ENCODE measurements at regions not wholly inside any gene's neighbourhood (a gene's known extent, or its start where the extent isn't known, plus 50 kb on each side); places are given as distances from the start of the nearest gene placed in this dataset.

DNA sequence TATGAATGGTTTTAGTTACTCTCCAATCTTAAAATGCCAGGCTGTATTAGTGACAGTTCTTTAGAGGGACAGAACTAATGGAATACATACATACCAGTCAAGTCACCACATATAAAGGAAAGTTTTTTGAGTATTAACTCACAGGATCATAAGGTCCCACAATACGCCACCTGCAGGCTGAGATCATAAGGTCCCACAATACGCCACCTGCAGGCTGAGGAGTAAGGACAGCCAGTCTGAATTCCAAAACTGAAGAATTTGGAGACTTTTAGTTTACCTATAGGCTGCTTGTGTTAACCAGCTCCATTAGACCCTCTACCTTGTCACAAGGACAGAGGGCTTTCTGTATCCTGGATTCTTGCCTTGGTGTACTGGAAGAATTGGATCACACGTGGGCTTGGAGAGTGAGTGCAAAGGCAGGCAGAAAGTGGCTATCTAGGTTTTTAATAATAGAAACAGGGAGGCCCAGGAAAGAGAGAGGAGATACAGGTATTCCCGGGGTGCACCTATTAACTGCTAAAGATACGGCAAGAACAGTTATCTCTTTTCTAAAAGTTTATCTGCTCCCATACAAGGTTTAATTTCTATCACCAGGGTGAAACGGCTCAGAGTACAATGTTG, 234.9 kb upstream of the CYRIA start:
- DNase-seq (ENCODE audit: low read depth), result no peak

DNA sequence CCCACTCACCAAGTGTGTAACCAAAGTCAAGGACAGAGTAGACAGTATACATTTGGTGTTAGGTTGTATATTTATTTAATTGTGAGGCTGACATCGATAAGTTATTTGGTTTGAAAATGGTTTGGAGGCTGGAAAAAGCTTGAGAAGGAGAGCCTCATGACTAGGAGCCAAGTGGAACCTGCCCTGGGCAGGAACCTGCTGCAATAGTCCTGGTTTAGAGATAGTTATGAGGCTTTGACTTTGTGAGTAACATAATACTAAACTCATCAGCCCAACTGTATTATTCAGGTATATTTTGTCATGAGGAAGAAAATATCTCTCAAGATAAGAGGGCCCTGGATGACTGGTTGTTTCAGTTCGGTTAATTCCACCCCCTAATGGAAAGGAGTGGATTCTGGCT, 234.3 kb upstream of the CYRIA start:
- DNase-seq (ENCODE audit: low read depth), result no peak

DNA sequence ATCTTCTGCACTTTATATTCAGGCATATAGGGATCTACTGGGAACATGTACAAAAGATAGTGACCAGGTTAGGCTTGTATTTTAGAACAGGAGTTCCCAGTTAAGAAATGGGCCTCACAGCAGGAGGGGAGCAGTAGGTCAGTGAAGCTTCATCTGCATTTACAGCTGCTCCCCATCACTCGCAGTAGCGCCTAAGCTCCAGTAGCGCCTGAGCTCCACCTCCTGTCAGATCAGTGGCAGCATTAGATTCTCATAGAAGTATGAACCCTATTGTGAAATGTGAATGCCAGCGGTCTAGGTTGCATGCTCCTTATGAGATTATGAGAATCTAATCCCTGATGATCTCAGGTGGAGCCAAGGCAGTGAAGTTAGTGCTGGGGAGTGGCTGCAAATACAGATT, 224.4 kb upstream of the CYRIA start:
- no peak for DNase-seq (ENCODE audit: low read depth)

DNA sequence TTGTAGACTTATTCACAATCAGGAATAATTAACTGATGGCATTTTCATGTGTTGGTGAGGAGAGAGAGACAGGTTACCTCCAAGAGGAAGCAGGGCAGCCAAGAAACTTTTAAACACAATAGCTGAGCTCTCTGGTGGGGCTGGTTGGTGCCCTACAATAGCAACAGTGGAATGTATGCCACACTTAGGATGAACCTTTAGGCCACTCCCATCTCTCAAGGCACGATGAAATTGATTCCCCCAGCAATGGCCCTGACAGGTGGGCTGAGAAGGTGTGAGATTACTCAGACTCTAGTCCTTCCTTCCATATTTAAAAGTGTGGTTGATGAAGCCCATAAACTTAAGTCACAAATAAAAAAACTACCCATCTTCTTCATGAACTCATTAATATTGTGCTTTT, 219.4 kb upstream of the CYRIA start:
- no peak for DNase-seq (ENCODE audit: low read depth)

DNA sequence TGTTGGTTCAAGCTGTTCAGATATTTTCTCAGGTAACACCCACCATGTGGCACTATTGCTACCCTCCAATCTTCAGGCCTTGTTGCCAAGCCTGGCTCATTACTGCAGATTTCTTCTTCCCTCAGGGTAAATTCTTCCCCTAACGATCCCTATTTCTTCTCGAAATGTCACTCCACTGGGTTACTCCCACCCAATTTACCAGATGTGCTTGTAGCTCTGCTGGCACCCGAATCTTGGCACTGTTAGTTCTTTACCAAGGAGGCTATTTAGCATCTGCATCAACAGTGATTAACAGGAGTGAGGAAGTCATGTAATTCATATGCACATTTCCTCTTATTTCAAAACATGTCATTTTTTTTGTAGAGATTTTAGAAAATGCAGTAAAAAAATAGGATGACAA, 217.1 kb upstream of the CYRIA start:
- DNase-seq (ENCODE audit: low read depth), result no peak

DNA sequence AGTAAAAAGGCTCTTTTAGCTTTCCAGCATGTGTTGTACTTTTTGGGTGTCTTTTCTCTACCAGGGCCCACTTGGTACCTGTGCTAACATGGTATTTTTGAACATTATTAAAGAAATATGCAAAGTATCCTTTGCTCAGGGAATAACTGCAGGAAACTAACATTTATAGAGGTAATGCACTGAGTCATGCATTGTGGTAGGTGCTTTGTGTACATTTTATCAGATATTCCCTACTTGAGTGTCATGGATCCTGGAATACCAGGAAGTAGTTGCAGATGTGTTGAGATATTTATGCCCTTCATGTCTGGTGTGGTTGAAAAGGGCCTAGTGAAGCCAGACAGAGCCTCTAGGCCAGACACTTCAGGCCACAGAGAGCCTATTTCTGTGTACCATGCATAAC, 215.5 kb upstream of the CYRIA start:
- DNase-seq (ENCODE audit: low read depth), result no peak

DNA sequence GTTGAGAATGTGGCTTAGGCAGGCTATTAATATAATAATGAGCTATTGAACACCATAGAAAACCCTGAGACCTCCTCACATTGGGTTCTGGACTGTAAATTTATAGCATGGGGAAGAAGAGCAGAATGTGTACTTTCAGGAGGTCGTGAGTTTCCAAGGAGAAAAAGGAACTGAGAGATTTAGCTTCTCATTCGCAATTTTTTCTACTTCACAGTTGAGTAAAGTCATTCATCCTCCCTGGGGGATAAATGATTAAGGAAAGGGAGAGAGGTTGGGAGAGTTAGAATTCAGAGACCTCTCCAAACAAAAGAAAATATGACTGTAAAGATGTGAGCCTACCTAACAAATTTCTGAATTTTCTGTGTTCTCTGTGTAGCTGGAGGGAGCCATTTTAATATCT, 205.8 kb upstream of the CYRIA start:
- no peak for DNase-seq (ENCODE audit: low read depth)

DNA sequence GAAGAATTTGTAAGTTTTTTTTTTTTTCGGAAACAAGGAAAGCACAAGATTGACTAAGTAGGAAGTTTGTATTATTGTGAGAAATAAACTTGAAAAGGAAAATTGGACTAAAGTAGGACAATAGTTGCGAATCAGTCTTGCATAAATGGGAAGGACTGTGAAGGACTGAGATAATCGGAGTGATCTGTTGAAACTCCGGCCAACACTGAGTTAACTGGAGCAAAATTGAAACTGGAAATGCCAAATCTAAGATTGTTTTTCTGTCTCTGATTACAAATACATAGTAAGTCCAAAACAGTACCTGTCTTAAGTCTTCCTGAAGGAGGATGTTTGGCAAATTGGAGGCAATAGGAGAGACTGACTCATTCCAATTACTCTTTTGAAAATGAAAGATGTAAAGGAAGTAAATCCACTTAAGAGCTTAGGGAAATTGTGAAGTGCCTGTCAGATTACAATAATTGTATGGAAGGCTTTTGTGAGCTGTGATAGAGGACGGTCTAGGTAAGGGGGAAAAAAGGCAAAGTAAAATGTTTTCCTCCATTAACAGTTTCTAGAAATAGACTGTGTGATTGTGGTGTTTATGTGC, 204.9 kb upstream of the CYRIA start:
- DNase-seq (ENCODE audit: low read depth), result no peak

DNA sequence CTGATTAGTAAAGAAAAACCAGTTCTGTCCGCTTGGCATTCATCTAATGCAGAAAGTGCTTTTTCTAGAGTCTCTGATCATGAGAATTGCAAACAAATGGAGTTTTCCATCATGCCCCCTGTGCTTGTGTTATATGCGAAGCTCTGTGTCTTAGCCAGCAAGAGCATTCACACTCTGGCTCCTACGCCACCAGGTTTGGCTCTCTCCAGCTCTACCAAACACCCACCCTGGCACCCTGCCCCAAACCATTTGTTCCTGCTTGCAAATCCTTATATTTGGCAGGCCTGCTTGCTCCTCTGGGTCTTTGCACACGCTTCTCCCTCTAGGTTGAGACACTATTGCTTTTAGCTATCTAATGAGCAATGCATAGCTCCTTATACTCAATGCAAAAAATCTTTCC, 204.1 kb upstream of the CYRIA start:
- no peak for DNase-seq (ENCODE audit: low read depth)

DNA sequence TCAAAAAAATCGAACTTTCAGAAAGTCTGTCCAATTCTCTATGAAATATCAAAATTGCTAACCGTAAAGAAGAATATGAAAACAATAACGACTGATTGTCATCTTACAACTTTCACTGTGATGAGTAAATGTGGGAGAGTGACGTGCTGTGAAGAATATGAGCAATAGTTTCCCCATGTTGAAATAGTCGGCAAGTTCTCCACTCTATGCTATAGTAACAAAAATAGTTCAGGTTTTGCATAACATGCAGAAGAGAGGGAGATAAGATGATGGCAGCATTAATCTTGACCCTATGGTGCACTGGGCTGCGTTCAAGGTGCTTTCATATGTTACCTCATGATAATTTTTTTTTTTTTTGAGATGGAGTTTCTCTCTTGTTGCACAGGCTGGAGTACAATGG, 196.8 kb upstream of the CYRIA start:
- no peak for DNase-seq (ENCODE audit: low read depth)

DNA sequence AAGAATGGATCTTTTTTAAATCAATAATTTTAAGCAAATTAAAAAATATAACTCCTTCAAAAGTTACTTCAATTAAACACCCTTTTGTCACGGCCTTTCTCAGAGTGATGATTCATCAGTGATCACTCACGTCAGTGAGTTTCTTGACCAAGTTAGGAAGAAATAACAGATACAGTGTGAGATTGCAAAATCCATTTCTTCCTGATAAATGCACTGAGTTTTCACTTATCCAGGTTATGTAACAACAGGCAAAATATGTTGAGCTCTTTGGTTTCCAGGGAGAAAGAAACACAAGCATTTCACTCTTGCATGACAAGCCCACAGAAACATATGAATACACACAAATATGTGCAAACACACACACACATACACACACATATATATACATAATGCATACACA, 195.9 kb upstream of the CYRIA start:
- DNase-seq (ENCODE audit: low read depth), result peak; percentile 2

DNA sequence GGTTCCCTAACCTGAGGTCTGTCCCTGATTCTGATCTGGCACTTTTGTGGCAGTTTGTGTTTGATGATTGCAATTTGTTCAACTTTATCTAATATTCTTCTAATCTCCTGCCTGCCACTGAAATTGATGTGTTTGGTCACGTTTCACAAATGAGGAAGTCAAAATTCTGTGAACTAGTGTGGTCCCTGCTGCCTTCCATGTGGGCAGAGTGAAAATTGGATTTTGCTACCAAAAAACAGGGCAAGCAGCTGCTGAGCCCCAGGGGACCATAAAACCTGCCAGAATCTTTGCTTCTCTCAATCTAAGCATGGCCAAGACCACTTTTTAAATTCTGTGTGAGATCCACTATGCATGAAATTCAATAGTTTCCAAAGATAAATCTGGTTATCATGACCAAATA, 195.5 kb upstream of the CYRIA start:
- no peak for DNase-seq (ENCODE audit: low read depth)

DNA sequence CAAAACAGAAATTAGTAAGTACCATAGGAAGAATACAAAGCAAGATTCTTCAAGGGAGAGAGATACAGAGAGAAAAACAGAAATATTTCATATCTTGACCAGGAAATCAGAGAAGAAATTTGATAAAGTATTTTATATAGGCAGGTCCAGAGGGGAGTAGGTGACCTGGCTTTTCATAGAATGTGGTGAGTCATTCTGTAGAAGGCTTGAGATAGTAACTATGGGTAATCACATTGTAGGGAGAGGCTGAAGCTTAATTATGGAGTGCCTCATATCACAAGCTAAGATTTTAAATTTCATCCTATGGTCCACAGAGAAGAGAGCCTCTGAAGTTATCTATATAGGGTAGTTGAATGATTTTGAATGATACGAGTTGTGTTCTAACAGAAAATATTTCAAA, 195.0 kb upstream of the CYRIA start:
- DNase-seq (ENCODE audit: low read depth), result no peak

DNA sequence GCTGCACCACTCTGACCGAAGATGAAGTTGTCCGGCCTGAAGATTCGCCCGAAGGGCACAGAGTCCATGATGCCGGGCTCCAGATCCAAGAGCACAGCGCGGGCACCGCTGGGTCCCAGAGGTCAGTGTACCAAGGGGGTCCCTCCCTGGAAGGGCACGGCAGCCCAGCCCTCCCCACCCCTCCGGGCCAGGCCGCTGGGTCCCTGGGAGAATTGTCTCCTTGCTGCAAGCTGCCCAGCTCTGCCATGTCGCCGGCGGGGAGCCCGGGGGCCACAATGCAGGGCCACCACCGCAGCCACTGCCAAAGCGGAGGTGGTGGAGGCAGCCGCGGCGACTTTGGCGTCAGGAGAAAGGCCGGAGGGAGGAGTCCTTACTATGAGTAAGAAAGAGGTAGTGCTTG, 189.5 kb upstream of the CYRIA start:
- no peak for DNase-seq (ENCODE audit: low read depth)

DNA sequence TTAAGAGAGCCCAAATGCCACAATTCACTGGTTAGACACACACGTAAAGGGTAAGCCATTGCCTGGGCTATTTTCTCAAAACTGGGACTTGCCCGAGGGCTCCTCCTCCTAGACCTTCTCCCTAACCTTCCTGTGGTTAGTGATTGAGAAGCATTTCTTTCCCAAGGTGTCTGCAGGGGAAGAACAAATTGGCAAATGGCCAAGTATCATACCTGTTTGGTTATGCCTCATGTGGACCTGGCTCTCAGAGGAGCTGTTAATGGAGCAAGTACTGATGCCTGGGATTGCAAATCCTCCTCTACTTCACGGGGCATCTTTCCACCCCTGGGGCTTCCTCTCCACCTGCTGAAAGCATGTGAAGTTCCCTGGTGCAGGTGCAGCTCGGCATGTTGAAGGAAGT, 187.5 kb upstream of the CYRIA start:
- no peak for DNase-seq (ENCODE audit: low read depth)

DNA sequence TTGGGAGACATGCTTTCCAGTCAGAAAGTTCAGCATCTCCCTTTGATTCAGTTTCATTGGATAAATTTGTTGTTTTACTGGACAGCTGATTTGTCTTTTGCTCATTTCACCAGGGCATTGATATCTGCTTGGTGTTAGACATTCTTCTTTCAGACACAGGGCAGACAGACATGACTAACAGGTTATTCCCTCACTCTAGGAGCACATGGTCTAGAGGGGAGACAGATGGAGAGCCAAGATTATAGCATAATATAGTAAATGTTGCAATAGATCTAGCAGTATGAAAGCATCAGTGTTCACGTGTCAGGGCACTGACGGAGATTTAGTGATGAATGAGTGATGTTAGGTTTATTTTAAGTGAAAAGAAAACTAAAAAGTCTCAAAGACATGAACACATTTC, 187.0 kb upstream of the CYRIA start:
- no peak for DNase-seq (ENCODE audit: low read depth)

DNA sequence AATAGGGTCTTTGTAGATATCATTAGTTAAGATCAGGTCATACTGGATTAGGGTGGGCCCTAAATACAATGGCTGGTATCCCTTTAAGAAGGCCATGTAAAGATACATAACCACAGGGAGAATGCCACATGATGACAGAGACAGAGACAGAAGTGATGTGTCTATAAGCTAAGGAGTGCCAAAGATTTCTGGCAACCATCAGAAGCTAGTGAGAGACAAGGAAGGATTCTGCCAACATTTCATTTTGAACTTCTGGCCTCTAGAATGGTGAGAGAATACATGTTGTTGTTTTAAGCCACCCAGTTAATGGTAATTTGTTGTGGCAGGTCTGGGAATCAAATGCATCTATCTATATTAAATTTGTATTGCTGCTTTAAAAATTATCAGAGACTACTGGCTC, 185.5 kb upstream of the CYRIA start:
- no peak for DNase-seq (ENCODE audit: low read depth)

DNA sequence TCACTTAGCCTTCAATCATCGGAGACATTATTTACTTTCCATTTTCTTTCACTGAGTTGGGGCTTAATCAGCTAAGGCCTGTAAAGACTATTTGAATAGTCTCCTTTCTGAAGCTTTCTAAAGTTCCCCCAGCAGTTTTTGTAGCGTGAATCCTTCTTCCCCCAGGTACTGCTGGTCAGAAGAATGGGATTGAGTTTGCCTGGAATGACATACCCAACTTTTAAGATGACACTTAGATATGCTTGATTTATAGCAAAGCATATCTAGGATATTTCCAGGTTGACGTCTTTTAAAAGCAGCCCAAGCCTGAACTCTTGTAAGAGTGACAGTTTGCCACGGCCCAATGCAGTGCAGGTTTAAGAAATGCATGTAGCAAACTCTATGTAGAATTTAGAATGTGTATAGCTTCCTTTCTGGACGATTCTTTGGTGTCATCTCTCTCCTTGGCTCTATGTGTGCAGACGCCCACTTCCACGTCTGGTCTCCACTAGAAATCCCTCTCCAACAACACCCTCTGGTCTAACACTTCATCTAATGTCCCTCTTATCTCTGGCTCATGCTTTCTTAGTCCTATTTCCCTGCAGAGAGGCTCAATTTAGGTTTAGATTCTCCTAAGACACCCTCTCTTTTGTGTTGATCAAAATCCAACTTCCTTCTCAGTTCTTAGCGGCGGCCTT, 175.0 kb upstream of the CYRIA start:
- DNase-seq (ENCODE audit: low read depth), result no peak

DNA sequence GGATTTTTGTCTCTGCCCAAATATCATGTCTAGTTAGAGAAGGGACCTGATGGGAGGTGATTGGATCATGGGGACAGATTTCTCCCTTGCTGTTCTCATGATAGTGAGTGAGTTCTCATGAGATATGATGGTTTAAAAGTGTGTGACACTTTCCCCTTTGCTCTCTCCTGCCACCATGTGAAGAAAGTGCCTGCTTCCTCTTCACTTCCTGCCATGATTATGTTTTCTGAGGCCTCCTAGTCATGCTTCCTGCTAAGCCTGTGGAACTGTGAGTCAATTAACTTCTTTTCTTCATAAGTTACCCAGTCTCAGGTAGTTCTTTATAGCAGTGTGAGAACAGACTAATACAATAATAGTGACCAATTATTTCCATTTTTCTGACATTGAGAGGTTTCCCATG, 167.3 kb upstream of the CYRIA start:
- no peak for DNase-seq (ENCODE audit: low read depth)

DNA sequence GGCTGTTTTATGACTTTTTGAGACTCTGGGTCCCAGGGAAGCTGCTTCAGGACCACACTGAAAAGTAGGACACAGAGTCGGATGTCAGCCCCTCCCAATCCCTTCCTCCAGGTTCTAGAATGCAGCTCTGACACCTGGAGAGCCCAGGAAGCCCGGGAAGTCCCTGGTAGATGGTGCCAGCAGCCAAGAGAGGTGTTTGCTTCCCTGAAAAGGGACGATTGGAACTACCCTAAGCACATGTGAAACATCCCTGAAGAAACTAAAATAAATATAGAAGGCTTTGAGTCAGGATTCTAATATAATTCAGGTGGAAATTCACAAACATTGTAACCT, 163.2 kb upstream of the CYRIA start:
- no peak for DNase-seq (ENCODE audit: low read depth)

DNA sequence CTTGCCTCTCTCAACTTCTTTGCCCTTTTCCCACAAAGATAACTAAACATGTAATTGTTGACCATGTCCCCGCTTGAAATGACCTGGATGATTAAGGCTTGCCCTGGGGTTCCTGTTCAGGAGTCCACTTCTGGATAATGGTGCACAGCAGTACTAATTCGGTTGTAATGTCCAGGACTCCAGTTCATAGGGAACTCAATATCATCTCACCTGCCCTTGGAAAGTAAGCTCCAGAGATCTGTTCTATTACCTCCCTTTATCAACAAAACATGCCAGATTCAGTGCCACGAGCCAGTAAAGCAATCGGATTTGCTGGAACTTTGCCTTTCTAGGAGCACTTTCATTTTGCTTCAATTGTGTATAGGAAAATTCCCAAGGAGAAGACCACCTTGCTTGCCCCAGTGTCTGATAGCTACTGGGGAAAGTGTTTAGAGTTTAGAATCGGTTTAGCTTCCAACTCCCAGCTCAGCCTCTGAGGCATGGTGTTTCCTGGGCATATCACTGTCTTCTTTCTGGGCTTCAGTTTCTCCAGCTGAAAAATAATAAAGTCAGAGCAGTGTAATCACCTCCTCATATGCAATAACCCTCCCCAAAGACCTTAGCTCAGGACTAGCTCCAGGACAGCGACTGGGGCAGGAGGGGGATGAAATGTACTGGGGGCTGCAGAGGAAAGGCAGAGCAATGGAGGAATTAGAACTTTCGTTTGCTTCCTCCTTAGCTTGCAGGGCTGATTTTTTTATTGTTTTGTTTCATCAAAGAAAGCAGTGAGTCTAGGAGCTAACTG, 162.6 kb upstream of the CYRIA start:
- DNase-seq (ENCODE audit: low read depth), result no peak

DNA sequence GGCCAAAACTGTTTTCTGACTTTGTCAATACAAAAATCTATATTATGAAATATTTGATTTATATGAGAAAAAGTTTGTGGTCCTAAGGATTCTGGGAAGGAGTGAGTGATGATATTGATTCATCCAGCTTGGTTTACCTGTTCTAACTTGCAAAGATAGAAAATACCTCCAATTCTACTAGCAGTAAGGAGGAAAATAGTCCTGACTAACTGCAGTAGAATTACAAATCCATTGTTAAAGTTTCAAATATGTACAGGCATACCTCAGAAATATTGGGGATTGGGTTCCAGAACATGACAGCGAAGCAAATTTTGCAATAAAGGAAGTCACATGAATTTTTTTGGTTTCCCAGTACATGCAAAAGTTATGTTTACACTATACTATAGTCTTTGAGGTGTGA, 158.8 kb upstream of the CYRIA start:
- DNase-seq (ENCODE audit: low read depth), result no peak

DNA sequence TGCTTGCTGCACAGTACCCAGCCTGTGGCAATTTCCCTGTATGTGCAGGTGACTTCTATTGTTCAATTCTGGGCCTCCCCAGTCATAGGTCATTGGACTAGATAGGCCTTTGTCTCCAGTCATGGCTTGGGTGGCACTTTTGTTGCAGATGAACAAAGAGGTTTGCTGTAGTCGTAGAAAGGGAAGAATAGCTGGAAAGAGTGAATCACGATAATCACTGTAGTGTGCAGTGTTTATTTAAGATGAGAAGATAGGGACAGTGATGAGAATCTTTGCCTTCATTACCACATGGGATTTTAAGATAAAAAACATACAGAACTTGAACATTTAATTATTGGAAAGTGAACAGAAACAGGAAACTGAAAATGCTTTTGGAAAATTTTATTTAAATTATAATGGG, 156.1 kb upstream of the CYRIA start:
- no peak for DNase-seq (ENCODE audit: low read depth)

DNA sequence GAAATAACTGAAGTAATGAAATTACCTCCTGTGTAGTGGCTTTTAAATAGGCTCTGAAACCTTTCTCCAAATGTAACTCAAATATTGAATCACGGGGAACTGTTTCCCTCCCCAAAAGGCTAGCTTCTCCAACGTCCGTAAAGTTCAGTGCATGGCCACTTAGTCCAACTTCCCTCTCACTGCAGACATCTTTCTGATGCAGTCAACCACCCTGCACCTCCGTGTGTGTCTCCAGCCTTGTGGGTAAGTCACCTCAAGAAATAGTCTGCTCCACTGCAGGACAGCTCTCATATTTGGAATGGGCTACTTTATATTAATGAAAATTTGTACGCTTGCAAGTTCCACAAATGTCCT, 152.5 kb upstream of the CYRIA start:
- DNase-seq (ENCODE audit: low read depth), result no peak

Data from amniotic epithelial cell (primary cell).